ENCODE measurements at regions not wholly inside any gene's neighbourhood (a gene's known extent, or its start where the extent isn't known, plus 50 kb on each side); places are given as distances from the start of the nearest gene placed in this dataset.

DNA sequence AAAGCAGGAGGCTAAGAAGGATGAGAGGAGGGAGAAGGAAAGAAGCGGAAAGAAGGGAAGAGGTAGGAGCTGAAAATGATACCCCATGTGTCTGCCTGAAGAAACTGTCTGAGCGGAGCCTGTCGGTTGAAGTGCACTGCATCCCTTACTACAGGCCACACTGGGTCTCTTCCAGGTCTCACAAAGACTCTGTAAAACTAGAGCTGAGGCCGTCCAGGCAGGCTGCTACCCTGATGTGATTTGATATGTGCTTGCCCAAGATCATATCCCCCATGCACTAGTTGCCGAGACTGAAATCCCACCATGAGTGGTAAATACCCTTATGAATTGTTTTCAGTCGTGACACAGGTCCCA, 134.4 kb downstream of the MAIP1 start:
- TF ChIP-seq, protein P1, sequence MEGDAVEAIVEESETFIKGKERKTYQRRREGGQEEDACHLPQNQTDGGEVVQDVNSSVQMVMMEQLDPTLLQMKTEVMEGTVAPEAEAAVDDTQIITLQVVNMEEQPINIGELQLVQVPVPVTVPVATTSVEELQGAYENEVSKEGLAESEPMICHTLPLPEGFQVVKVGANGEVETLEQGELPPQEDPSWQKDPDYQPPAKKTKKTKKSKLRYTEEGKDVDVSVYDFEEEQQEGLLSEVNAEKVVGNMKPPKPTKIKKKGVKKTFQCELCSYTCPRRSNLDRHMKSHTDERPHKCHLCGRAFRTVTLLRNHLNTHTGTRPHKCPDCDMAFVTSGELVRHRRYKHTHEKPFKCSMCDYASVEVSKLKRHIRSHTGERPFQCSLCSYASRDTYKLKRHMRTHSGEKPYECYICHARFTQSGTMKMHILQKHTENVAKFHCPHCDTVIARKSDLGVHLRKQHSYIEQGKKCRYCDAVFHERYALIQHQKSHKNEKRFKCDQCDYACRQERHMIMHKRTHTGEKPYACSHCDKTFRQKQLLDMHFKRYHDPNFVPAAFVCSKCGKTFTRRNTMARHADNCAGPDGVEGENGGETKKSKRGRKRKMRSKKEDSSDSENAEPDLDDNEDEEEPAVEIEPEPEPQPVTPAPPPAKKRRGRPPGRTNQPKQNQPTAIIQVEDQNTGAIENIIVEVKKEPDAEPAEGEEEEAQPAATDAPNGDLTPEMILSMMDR (IDR thresholded peaks at IDR 0.05): no peak
- Histone ChIP-seq H3K36me3 (no peaks in the 10 kb centered on the region), H3K4me1 (peaks cover 0 to 6% (median 0%) of the 10 kb centered on the region in 4 donors), H3K9me3 (no peaks in the 10 kb centered on the region), H3K27me3 (no peaks in the 10 kb centered on the region), H3K4me3 (no peak overlapping the region), H3K27ac (no peak overlapping the region)
- intact Hi-C loops (cut with DNase I): no loop called here
- DNase-seq: no peak
- 82 to 94% methylated on average over 6 of the region's 6 CpGs for WGBS, 2 donors

DNA sequence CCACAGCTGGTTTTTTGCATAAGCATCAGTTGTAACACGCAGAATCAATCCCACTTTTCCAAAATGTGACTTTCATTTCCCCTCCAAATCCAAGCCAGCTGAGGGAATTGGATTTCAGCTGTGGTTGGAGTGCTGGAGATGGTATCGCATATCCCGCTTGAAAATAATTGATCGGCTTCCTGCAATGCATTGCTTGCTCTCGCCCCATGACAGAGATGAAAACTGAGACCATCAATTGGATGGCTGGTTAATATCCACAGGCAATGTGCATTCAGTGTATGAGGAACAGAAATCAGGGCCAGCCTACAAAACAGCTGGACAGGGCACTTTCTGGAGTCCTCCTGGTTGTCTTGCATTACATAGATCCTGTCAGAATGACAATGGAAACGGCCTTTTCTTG, 135.3 kb downstream of the MAIP1 start:
- TF ChIP-seq EP300 (IDR thresholded peaks at IDR 0.05) (no peak), POLR2A (IDR thresholded peaks at IDR 0.05) (no peak), POLR2AphosphoS5 (IDR thresholded peaks at IDR 0.05) (no peak)
- TF ChIP-seq, protein P1 (IDR thresholded peaks at IDR 0.05): no peak
- Histone ChIP-seq H3K4me3 (no peak overlapping the region), H3K27ac (no peak overlapping the region), H3K9me3 (no peaks in the 10 kb centered on the region), H3K4me1 (peaks cover 0 to 6% (median 0%) of the 10 kb centered on the region in 4 donors), H3K27me3 (no peaks in the 10 kb centered on the region), H3K36me3 (no peaks in the 10 kb centered on the region)
- intact Hi-C loops (cut with DNase I): no loop called here
- WGBS, 2 donors: 95 to 96% methylated on average over 6 of the region's 6 CpGs
- no peak for DNase-seq

DNA sequence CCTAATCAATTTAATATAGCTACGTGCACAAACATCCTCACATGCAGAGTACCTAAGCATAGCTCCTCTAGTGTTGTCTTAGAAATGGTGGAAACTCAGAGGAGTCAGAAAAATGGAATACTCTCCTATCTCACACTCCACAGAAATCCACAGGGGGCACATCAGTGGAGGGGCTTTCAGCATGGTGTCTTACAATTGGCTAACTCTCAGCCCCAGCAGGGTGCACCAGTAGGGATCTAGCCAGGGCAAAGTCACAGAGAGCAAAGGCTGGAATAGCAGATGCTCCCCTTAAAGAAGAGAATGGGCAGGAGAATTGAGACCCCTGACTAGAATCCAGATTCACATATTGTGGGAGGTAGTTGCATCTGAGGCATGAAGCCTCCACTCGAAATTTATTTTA, 135.7 kb downstream of the MAIP1 start:
- Histone ChIP-seq H3K27me3 (no peaks in the 10 kb centered on the region), H3K27ac (no peak overlapping the region), H3K9me3 (no peaks in the 10 kb centered on the region), H3K4me3 (no peak overlapping the region), H3K36me3 (no peaks in the 10 kb centered on the region), H3K4me1 (peaks cover 0 to 6% (median 0%) of the 10 kb centered on the region in 4 donors)
- WGBS, 2 donors: 82 to 84% methylated on average over 2 of the region's 2 CpGs
- DNase-seq: no peak
- TF ChIP-seq POLR2A (IDR thresholded peaks at IDR 0.05) (no peak), POLR2AphosphoS5 (IDR thresholded peaks at IDR 0.05) (no peak), EP300 (IDR thresholded peaks at IDR 0.05) (no peak)
- TF ChIP-seq, protein P1 (IDR thresholded peaks at IDR 0.05): no peak
- intact Hi-C loops (cut with DNase I): no loop called here

DNA sequence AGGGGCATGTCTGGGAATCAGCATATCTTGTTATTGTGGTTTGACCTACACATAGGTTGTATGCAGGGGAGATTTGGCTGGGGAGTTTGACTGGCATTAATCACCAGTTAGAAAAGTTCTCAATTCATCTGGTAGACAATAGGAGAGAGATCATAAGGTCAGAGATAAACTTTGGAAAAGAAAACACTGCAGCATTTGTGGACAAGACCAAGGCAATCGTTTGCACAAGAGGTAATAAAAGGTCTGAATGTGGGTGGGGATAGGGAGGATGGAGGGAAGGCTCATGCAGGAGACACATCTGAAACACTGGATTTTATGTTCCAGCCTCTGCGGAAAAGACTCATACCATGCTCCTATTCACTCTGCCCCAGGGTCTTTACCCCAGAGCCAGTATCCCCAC, 136.9 kb downstream of the MAIP1 start:
- WGBS, 2 donors: 17 to 50% methylated on average over 2 of the region's 2 CpGs
- TF ChIP-seq EP300 (IDR thresholded peaks at IDR 0.05): no peak
- no peak for TF ChIP-seq POLR2A (IDR thresholded peaks at IDR 0.05)
- TF ChIP-seq, protein P1 (IDR thresholded peaks at IDR 0.05): no peak
- no peak for TF ChIP-seq POLR2AphosphoS5 (IDR thresholded peaks at IDR 0.05)

DNA sequence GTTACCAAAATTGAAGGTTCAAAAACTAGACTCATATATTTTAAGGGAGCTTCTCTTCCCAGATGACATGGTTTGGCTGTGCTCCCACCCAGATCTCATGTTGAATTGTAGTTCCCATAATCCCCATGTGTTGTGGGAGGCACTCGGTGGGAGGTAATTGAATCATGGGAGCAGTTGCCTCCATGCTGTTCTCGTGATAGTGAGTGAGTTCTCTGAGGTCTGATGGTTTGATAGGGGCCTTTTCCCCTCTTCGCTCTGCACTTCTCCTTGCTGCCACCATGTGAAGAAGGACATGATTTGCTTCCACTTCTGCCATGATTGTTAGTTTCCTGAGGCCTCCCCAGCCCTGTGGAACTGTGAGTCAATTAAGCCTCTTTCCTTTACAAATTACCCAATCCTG, 140.1 kb downstream of the MAIP1 start:
- H3K9me3 ChIP-seq: no peaks in the 10 kb centered on the region
- H3K27ac ChIP-seq: no peak overlapping the region
- H3K27me3 ChIP-seq: no peaks in the 10 kb centered on the region
- intact Hi-C loops (cut with DNase I): no loop called here
- TF ChIP-seq POLR2A (IDR thresholded peaks at IDR 0.05) (no peak), POLR2AphosphoS5 (IDR thresholded peaks at IDR 0.05) (no peak), EP300 (IDR thresholded peaks at IDR 0.05) (no peak)
- WGBS, 2 donors: 92 to 93% methylated on average over 3 of the region's 3 CpGs
- H3K4me1 ChIP-seq: no peaks in the 10 kb centered on the region
- H3K4me3 ChIP-seq: no peak overlapping the region
- DNase-seq: no peak
- no peaks in the 10 kb centered on the region for H3K36me3 ChIP-seq

More for the DNA sequence above, 136.9 kb downstream of the MAIP1 start:
- no peaks in the 10 kb centered on the region for H3K27me3 ChIP-seq
- H3K36me3 ChIP-seq: no peaks in the 10 kb centered on the region
- no peaks in the 10 kb centered on the region for H3K9me3 ChIP-seq
- DNase-seq: no peak
- peaks cover 0 to 6% (median 0%) of the 10 kb centered on the region in 4 donors for H3K4me1 ChIP-seq
- H3K4me3 ChIP-seq: no peak overlapping the region
- intact Hi-C loops (cut with DNase I): no loop called here
- H3K27ac ChIP-seq: no peak overlapping the region
